Aorta (tissue), 5 donors: ENCODE measurements at regions not wholly inside any gene's neighbourhood (a gene's known extent, or its start where the extent isn't known, plus 50 kb on each side); places are given as distances from the start of the nearest gene placed in this dataset.
"Not testable (repeated sequence)": the region's sequence is repeated elsewhere in the genome, so short reads cannot be mapped to it uniquely, and the experiment has no call there.

Source experiments
- ATAC-seq: fragments of 200-7000 bp; cut with Tn5 transposase; one replicate; pipeline ENCODE4 v1.9.1; 2022; ENCODE audit warnings: moderate library complexity; ENCODE audit not compliant: low FRiP score
- DNase-seq, 2 donors: peaks; one replicate each; pipeline ENCODE4 v3.0.0-alpha.2; 2020
- H3K27ac ChIP-seq, 2 donors: one replicate each; pipeline ENCODE4 v1.5.1; 2013; ENCODE audit warnings: low read length in 2 of 2, mild to moderate bottlenecking in 2 of 2, moderate library complexity in 2 of 2, control low read depth in 1 of 2, inconsistent platforms in 1 of 2, low read depth in 1 of 2
- H3K27me3 ChIP-seq, 2 donors: one replicate each; pipeline ENCODE4 v1.6.1; 2013; ENCODE audit warnings: control low read depth in 1 of 2, low read length in 1 of 2, mild to moderate bottlenecking in 1 of 2, moderate library complexity in 1 of 2; ENCODE audit not compliant: insufficient read depth in 2 of 2, control insufficient read depth in 1 of 2
- H3K36me3 ChIP-seq, 2 donors: one replicate each; pipeline ENCODE4 v1.6.1; 2013; ENCODE audit warnings: control low read depth in 1 of 2, low read length in 1 of 2, mild to moderate bottlenecking in 1 of 2; ENCODE audit not compliant: insufficient read depth in 2 of 2, control insufficient read depth in 1 of 2
- H3K4me1 ChIP-seq, 2 donors: one replicate each; pipeline ENCODE4 v1.6.1; 2013; ENCODE audit warnings: low read length in 2 of 2, control low read depth in 1 of 2, mild to moderate bottlenecking in 1 of 2, moderate library complexity in 1 of 2; ENCODE audit not compliant: insufficient read depth in 2 of 2, control insufficient read depth in 1 of 2
- H3K4me3 ChIP-seq, 2 donors: one replicate each; pipeline ENCODE4 v1.5.1; 2013; ENCODE audit warnings: low read length in 2 of 2, control low read depth in 1 of 2, mild to moderate bottlenecking in 1 of 2
- H3K9me3 ChIP-seq: one replicate; pipeline ENCODE4 v1.6.1; 2013; ENCODE audit warnings: mild to moderate bottlenecking, low read length; ENCODE audit not compliant: control insufficient read depth
- WGBS, 2 donors: extraction: QIAGEN DNeasy Blood & Tissue Kit; methylation state at CpG; one replicate each; pipeline ENCODE4 v1.1.7; 2013; 5-methylcytosine and 5-hydroxymethylcytosine counted together
- intact Hi-C, 2 donors: fragments of 100-400 bp; cut with DNase I; formaldehyde crosslinking; loops; one replicate each; pipeline versions ENCODE4 v1.14.2 to v1.15.0; 2022
- donor health status: healthy with polysubstance abuse.
- donor health status: Bipolar disorder and iron deficiency.
- donor health status: DM: no; HTN: no; CAD: no.
- donor health status: DM: no; HTN: no; CAD: no.
- donor health status: DM: yes; HTN: yes; CAD: no.

DNA sequence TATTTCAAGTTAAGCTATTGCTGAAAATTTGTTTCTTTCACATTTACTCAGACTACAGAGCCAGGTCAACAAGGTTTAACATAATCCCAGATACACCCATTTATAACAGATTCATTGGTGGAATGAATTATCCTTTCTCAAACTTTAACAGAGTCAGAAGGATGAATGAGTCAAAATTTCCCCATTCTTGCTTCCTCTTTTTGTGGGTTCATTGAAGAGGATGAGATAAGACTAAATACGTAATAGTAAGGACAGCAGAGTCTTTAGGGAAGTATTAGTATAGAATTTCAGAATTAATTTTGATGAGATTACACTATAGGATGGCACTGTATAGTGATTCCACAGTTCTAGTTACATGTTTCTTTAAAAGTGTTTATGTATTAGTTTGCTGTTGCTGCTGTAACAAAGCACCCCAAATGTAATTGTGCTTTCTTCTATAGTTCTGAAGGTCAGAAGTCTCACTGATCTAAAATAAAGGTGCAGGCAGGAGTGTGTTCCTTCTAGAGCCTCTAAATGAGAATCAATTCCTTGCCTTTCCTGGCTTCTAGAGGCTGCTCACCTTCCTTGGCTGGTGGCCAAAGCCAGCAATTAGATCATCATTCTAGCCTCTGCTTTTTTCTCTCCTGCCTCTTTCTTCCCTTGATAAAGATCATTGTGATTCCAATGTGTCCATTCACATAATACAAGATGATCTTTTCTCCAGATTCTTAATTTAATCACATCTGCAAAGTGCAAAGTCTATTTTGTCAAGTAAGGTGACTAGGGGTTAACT, 309.3 kb upstream of the PIK3C3 start:
- Histone ChIP-seq H3K9me3 (no peaks in the 10 kb centered on the region), H3K27me3 (no peaks in the 10 kb centered on the region), H3K4me3 (no peak overlapping the region), H3K4me1 (no peaks in the 10 kb centered on the region), H3K27ac (no peak overlapping the region), H3K36me3 (no peaks in the 10 kb centered on the region)
- intact Hi-C loops: no loop called here
- no peak for ATAC-seq
- no peak for DNase-seq
- 38 to 90% methylated on average over 1 of the region's 1 CpG for WGBS, 2 donors

DNA sequence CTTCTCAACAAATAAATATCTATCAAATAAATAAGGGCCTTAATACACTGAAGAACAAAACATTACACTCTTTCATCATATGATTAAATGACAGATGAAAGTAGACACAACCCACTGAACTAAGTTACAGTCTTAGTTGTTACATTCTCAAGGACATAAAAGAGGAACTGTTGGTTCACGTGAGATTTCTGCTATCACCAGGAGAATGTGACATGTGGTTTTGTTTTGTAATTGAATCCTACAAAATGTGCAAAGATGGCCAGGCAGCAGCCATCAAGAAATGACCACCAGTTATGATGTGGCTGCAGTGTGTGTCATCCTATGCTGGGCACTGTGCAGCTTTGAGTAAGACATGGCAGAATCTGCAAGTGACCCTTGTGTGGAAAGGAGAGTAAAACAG, 310.6 kb upstream of the PIK3C3 start:
- Histone ChIP-seq H3K27ac (no peak overlapping the region), H3K36me3 (no peaks in the 10 kb centered on the region), H3K9me3 (no peaks in the 10 kb centered on the region), H3K4me1 (no peaks in the 10 kb centered on the region), H3K4me3 (no peak overlapping the region), H3K27me3 (no peaks in the 10 kb centered on the region)
- intact Hi-C loops: no loop called here
- WGBS, 2 donors: 56 to 57% methylated on average over 1 of the region's 1 CpG
- ATAC-seq: no peak
- DNase-seq: no peak

DNA sequence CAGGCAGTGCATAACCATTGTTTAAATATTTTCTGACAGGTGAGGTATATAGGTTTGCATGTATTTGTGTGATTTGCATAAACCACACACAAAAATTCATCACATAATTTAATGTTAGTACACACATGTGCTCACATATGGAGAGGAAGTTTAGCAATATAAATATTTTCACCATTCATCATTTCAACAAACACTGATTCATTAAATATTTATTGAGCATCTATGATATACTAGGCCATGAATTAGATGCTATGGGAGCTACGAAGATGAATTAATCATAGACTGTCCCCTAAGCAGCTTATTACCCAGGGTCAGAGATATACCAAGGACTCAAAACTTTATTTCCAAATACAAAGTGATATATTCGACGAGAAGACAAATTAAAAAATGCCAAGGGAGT, 311.6 kb upstream of the PIK3C3 start:
- H3K4me3 ChIP-seq: no peak overlapping the region
- no peak overlapping the region for H3K27ac ChIP-seq
- H3K4me1 ChIP-seq: no peaks in the 10 kb centered on the region
- no peaks in the 10 kb centered on the region for H3K9me3 ChIP-seq
- ATAC-seq: no peak
- 78 to 79% methylated on average over 3 of the region's 3 CpGs for WGBS, 2 donors
- no peak for DNase-seq
- intact Hi-C loops: no loop called here
- no peaks in the 10 kb centered on the region for H3K36me3 ChIP-seq
- no peaks in the 10 kb centered on the region for H3K27me3 ChIP-seq

DNA sequence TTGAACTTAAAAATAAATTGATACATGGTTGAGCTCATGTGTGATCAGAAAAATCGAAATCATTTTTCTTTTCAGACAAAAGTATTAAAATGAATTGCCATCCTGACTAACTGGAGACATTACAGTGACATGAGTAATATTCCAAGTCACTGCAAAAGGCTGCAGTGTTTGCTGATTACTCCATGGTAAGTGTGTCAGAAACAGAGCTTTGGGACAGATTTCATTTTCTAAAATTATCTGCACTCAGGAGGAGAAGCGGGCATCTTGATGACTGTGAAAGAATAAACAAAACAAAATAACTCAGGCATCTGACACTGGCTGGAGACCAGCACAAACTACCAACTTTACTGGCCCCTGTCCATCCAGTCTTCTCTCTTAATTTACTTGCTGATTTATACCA, 312.3 kb upstream of the PIK3C3 start:
- 24 to 31% methylated on average over 2 of the region's 2 CpGs for WGBS, 2 donors
- intact Hi-C loops: no loop called here
- no peaks in the 10 kb centered on the region for H3K9me3 ChIP-seq
- no peak for DNase-seq
- H3K27ac ChIP-seq: no peak overlapping the region
- no peak for ATAC-seq
- H3K36me3 ChIP-seq: no peaks in the 10 kb centered on the region
- H3K4me1 ChIP-seq: no peaks in the 10 kb centered on the region
- no peak overlapping the region for H3K4me3 ChIP-seq
- H3K27me3 ChIP-seq: no peaks in the 10 kb centered on the region

DNA sequence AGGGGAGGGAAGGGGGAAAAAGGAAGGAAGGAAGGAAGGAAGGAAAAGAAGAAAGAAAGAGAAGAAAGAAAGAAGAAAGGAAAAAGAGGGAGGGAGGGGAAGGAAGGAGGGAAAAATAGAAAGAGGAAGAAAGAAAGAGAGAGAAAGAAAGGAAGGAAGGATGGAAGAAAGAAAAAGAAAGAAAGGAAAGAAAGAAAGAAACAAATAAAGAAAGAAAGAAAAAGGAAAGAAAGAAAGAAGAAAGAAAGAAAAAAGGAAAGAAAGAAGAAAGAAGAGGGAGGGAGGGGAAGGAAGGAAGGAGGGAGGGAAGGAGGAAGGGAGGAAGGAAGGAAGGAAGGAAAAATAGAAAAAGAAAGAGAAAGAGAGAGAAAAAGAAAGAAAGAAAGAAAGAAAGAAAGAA, 315.8 kb upstream of the PIK3C3 start:
- no peak for DNase-seq
- H3K27me3 ChIP-seq: no peaks in the 10 kb centered on the region
- H3K9me3 ChIP-seq: no peaks in the 10 kb centered on the region
- H3K36me3 ChIP-seq: no peaks in the 10 kb centered on the region
- H3K27ac ChIP-seq: no peak overlapping the region
- intact Hi-C loops: no loop called here
- ATAC-seq: no peak
- no peak overlapping the region for H3K4me3 ChIP-seq
- no peaks in the 10 kb centered on the region for H3K4me1 ChIP-seq

DNA sequence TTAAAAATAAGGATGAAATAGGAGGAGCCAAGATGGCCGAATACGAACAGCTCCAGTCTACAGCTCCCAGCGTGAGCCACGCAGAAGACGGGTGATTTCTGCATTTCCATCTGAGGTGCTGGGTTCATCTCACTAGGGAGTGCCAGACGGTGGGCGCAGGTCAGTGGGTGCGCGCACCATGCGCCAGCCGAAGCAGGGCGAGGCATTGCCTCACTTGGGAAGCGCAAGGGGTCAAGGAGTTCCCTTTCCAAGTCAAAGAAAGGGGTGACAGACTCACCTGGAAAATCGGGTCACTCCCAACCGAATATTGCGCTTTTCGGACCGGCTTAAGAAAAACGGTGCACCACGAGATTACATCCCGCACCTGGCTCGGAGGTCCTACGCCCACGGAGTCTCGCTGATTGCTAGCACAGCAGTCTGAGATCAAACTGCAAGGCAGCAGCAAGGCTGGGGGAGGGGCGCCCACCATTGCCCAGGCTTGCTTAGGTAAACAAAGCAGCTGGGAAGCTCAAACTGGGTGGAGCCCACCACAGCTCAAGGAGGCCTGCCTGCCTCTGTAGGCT, 323.2 kb upstream of the PIK3C3 start:
- H3K36me3 ChIP-seq, intact Hi-C loops, H3K9me3 ChIP-seq, DNase-seq, H3K27me3 ChIP-seq, ATAC-seq, H3K4me1 ChIP-seq, H3K27ac ChIP-seq, H3K4me3 ChIP-seq: not testable (repeated sequence)
- WGBS, 2 donors: 81 to 85% methylated on average over 25 to 26 of the region's 26 CpGs

DNA sequence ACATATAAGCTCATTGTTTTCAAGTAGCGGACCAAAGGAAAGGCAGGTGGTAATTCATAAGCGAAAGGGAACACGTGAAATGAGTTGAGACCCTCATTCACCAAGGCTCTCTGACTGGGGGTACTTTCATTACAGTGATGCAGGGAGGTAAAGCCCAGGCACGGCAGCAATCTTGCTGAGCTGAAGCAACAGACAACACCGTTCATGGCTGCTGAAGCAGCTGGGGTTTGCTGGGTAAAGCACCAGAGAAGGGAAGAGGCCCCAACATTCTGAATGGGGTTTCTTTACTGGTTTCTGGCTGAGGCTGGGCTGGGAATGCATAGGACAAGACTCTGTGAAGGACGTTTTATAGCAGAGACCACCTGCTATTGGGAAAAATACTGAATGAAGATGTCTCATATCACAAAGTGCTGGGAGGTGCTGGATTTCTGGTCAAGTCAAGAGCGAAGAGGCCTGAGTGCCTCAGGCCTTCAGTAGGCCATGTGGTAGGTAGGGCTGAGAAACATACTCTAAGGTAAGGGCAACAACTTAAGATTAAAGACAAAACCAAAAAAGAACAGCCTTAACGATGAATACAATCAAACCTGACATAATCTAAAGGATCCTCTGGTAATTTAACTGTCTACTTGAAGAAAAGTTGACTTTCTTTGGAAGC, 324.7 kb upstream of the PIK3C3 start:
- Histone ChIP-seq H3K36me3 (no peaks in the 10 kb centered on the region), H3K4me1 (no peaks in the 10 kb centered on the region), H3K27me3 (no peaks in the 10 kb centered on the region), H3K9me3 (no peaks in the 10 kb centered on the region), H3K27ac (no peak overlapping the region), H3K4me3 (no peak overlapping the region)
- ATAC-seq: no peak
- intact Hi-C loops: no loop called here
- DNase-seq: no peak
- 86 to 88% methylated on average over 8 of the region's 8 CpGs for WGBS, 2 donors

DNA sequence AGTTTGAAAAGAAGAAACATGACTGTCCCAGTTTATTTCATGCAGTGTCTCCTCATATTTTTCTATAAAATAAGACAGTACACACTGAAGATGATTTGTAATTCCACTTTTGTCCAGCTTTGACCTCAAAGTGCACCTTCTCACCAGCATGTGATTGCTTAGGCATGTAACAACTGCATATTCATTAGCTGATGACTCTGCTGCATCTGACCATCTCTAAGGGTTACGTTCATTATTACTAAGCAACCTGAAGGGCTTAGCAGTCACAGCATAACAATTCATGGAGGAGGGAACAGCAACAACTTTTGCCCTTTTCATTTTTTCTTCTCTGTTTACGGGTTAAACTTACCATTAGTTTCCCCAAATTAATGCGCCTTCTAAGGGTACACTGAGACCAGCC, 330.6 kb upstream of the PIK3C3 start:
- no peak for ATAC-seq
- Histone ChIP-seq H3K9me3 (no peaks in the 10 kb centered on the region), H3K27me3 (no peaks in the 10 kb centered on the region), H3K4me1 (no peaks in the 10 kb centered on the region), H3K4me3 (no peak overlapping the region), H3K36me3 (no peaks in the 10 kb centered on the region), H3K27ac (no peak overlapping the region)
- DNase-seq: no peak
- 88 to 89% methylated on average over 3 of the region's 3 CpGs for WGBS, 2 donors
- intact Hi-C loops: no loop called here

DNA sequence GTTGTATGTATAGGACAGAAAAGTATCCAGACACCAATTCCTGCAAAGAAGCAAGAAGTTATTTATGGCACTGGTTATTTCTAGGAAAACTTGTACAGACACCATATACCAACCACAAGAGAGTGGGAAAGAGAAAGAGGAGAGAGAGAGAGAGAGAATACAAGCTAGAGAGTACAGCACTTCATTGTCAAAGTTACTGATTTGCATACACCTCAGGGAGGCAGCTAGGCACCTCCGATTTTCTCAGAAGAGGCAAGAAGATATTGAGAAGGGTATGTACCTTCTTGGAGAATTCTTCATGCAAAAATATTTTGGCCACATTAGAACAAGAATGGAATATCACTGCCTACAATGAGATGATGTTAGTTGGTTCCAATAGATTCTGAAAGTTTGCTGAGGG, 333.9 kb upstream of the PIK3C3 start:
- intact Hi-C loops: no loop called here
- no peaks in the 10 kb centered on the region for H3K4me1 ChIP-seq
- DNase-seq (no peak), ATAC-seq (no peak)
- H3K27me3 ChIP-seq: no peaks in the 10 kb centered on the region
- WGBS, 2 donors: 12 to 29% methylated on average over 1 of the region's 1 CpG
- no peaks in the 10 kb centered on the region for H3K36me3 ChIP-seq
- no peaks in the 10 kb centered on the region for H3K9me3 ChIP-seq
- no peak overlapping the region for H3K4me3 ChIP-seq
- no peak overlapping the region for H3K27ac ChIP-seq
